ENCODE measurements at regions not wholly inside any gene's neighbourhood (a gene's known extent, or its start where the extent isn't known, plus 50 kb on each side); places are given as distances from the start of the nearest gene placed in this dataset.
"Not testable (repeated sequence)": the region's sequence is repeated elsewhere in the genome, so short reads cannot be mapped to it uniquely, and the experiment has no call there.

- DNase-seq (ENCODE audit: low read depth), result no peak
Measured at GRCh38 chr4:23533859-23534258, 356.0 kb downstream of the PPARGC1A start.

- DNase-seq (ENCODE audit: low read depth), result no peak
Measured at GRCh38 chr4:23516716-23517115, 373.1 kb downstream of the PPARGC1A start.

GRCh38 chr4:23504083-23504482 is 385.8 kb downstream of the PPARGC1A start:
- no peak for DNase-seq (ENCODE audit: low read depth)

GRCh38 chr4:23500894-23501449 is 388.9 kb downstream of the PPARGC1A start:
- DNase-seq (ENCODE audit: low read depth), result no peak

GRCh38 chr4:23485801-23486200 is 404.0 kb downstream of the PPARGC1A start:
- DNase-seq (ENCODE audit: low read depth), result no peak

GRCh38 chr4:23484689-23485088 is 405.2 kb downstream of the PPARGC1A start:
- DNase-seq (ENCODE audit: low read depth), result no peak

GRCh38 chr4:23483320-23483960 is 406.4 kb downstream of the PPARGC1A start:
- DNase-seq (ENCODE audit: low read depth), result no peak

- DNase-seq (ENCODE audit: low read depth), result no peak
Measured at GRCh38 chr4:23481566-23481965, 408.3 kb downstream of the PPARGC1A start.

GRCh38 chr4:23477905-23478304 is 411.9 kb downstream of the PPARGC1A start:
- DNase-seq (ENCODE audit: low read depth), result no peak

- no peak for DNase-seq (ENCODE audit: low read depth)
Measured at GRCh38 chr4:23476515-23477090, 413.2 kb downstream of the PPARGC1A start.

GRCh38 chr4:23463071-23463470 is 426.8 kb downstream of the PPARGC1A start:
- no peak for DNase-seq (ENCODE audit: low read depth)

- no peak for DNase-seq (ENCODE audit: low read depth)
Measured at GRCh38 chr4:23458054-23458453, 431.8 kb downstream of the PPARGC1A start.

GRCh38 chr4:23456864-23457263 is 433.0 kb downstream of the PPARGC1A start:
- no peak for DNase-seq (ENCODE audit: low read depth)

GRCh38 chr4:23455456-23456158 is 434.2 kb downstream of the PPARGC1A start:
- DNase-seq (ENCODE audit: low read depth), result no peak

- no peak for DNase-seq (ENCODE audit: low read depth)
Measured at GRCh38 chr4:23441530-23442069, 448.2 kb downstream of the PPARGC1A start.

GRCh38 chr4:23438764-23439163 is 451.1 kb downstream of the PPARGC1A start:
- no peak for DNase-seq (ENCODE audit: low read depth)

- DNase-seq (ENCODE audit: low read depth), result no peak
Measured at GRCh38 chr4:23429497-23429896, 460.4 kb downstream of the PPARGC1A start.

- no peak for DNase-seq (ENCODE audit: low read depth)
Measured at GRCh38 chr4:23425570-23425969, 464.3 kb downstream of the PPARGC1A start.

- no peak for DNase-seq (ENCODE audit: low read depth)
Measured at GRCh38 chr4:23423540-23423939, 466.3 kb downstream of the PPARGC1A start.

GRCh38 chr4:23422878-23423277 is 467.0 kb downstream of the PPARGC1A start:
- no peak for DNase-seq (ENCODE audit: low read depth)

GRCh38 chr4:23413631-23414030 is 476.2 kb downstream of the PPARGC1A start:
- no peak for DNase-seq (ENCODE audit: low read depth)

- DNase-seq (ENCODE audit: low read depth), result no peak
Measured at GRCh38 chr4:23412701-23413100, 477.1 kb downstream of the PPARGC1A start.

GRCh38 chr4:23408913-23409312 is 480.9 kb downstream of the PPARGC1A start:
- not testable (repeated sequence) for DNase-seq (ENCODE audit: low read depth)

Data from ELR (cell line).